GM06990 (cell line): ENCODE measurements at regions not wholly inside any gene's neighbourhood (a gene's known extent, or its start where the extent isn't known, plus 50 kb on each side); places are given as distances from the start of the nearest gene placed in this dataset.

Source experiments
- DNase-seq: peaks from one replicate; pipeline ENCODE4 v3.0.0-alpha.2; 2011; ENCODE audit not compliant: insufficient read length; ENCODE audit errors: extremely low read depth
- H3K27me3 ChIP-seq: replicated peaks from 2 replicates; pipeline ENCODE4 v1.6.0; 2011; ENCODE audit warnings: low read length; ENCODE audit not compliant: control insufficient read depth, insufficient read depth
- H3K36me3 ChIP-seq: 2 replicates; pipeline ENCODE4 v1.5.1; 2011; ENCODE audit warnings: low read length; ENCODE audit not compliant: control insufficient read depth, insufficient read depth
- H3K4me3 ChIP-seq: replicated peaks from 2 replicates; pipeline ENCODE4 v1.5.1; 2011; ENCODE audit warnings: low read depth, mild to moderate bottlenecking, control low read depth, low read length
- TF ChIP-seq, protein P1 (sequence below): IDR thresholded peaks from 2 replicates; pipeline ENCODE4 v1.5.1; 2011; ENCODE audit warnings: low read length, control low read depth, mild to moderate bottlenecking, inconsistent platforms; ENCODE audit not compliant: insufficient read depth, poor library complexity, severe bottlenecking

DNA sequence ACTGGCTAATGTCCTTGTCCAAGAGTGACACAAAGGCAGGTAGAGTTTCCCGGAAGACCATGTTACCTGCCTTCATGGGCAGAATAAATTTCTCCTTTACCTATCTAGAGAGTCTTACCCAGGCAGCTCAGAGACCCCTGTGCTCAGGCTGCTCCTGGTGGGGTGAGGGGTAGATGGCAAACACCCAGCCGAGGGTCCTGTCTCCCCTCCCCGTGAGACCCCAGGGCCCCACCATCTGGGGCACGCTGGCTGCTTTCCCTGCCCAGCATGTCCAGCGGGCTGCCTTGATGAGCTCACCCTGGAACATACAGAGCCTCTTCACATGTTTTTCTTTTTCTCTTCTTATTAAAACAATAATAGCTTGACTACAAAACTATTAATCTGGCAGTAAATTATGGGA, 116.5 kb downstream of the EDN3 start:
- Histone ChIP-seq H3K27me3 (peaks cover 1% of the 10 kb centered on the region; the same call in 1 of the 2 replicates), H3K36me3 (no peaks in the 10 kb centered on the region), H3K4me3 (no peak overlapping the region)
- no peak for DNase-seq
- TF ChIP-seq, protein P1, sequence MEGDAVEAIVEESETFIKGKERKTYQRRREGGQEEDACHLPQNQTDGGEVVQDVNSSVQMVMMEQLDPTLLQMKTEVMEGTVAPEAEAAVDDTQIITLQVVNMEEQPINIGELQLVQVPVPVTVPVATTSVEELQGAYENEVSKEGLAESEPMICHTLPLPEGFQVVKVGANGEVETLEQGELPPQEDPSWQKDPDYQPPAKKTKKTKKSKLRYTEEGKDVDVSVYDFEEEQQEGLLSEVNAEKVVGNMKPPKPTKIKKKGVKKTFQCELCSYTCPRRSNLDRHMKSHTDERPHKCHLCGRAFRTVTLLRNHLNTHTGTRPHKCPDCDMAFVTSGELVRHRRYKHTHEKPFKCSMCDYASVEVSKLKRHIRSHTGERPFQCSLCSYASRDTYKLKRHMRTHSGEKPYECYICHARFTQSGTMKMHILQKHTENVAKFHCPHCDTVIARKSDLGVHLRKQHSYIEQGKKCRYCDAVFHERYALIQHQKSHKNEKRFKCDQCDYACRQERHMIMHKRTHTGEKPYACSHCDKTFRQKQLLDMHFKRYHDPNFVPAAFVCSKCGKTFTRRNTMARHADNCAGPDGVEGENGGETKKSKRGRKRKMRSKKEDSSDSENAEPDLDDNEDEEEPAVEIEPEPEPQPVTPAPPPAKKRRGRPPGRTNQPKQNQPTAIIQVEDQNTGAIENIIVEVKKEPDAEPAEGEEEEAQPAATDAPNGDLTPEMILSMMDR, result no peak

DNA sequence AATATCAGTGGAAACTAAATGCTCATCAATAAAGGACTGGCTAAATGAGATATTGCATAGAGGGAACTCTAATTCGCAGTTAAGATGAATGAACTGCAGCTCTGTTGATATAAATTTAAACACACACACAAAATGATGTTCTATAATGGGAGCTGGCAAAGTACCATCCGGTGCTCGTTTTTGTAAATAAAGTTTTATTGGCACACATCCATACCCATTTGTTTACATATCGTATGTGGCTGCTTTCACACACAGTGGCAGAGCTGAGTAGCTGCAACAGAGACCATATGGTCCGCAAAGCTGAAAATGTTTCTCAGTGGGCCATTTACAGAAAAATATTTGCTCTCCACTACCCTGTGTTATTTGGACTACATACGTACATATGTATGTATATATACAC, 120.7 kb downstream of the EDN3 start:
- Histone ChIP-seq H3K27me3 (peaks cover 1% of the 10 kb centered on the region; the same call in 1 of the 2 replicates), H3K36me3 (no peaks in the 10 kb centered on the region), H3K4me3 (no peak overlapping the region)
- TF ChIP-seq, protein P1, result no peak
- no peak for DNase-seq

DNA sequence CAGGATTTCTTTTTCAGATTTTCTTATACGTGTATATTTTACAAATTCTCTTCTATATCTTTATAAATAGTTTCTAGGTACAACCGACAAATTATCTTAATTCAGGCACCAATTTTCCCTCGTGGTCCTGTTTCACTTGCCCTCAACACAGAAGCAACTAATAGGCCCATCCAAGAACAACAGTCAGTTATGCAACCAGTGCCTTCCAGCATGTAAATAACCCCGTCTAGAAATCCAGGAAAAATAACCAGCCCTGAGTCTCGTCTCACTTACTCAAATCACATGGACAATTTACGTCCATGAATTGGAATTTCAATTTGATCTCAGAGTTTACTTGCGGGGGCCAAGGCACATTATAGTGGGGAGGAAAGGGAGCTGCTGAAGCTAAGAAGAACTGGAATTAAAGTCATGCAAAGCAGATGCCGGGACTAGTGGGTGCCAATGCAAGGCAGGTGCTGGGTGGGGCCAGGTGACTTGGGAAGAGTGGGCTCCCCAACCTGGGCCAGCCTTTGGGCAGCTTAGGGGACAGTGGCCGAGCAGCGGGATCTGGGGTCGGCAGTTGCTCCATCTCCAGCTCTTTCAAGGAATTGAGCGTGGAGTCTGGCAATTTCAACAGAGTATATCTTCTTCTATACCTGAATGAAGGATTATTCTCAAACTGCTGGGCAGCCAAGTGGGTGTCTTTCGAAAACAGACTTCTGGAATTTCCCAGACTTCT, 121.7 kb downstream of the EDN3 start:
- peaks cover 1% of the 10 kb centered on the region; the same call in 1 of the 2 replicates for H3K27me3 ChIP-seq
- TF ChIP-seq, protein P1, result no peak
- no peak for DNase-seq
- H3K4me3 ChIP-seq, result no peak overlapping the region
- no peaks in the 10 kb centered on the region for H3K36me3 ChIP-seq

DNA sequence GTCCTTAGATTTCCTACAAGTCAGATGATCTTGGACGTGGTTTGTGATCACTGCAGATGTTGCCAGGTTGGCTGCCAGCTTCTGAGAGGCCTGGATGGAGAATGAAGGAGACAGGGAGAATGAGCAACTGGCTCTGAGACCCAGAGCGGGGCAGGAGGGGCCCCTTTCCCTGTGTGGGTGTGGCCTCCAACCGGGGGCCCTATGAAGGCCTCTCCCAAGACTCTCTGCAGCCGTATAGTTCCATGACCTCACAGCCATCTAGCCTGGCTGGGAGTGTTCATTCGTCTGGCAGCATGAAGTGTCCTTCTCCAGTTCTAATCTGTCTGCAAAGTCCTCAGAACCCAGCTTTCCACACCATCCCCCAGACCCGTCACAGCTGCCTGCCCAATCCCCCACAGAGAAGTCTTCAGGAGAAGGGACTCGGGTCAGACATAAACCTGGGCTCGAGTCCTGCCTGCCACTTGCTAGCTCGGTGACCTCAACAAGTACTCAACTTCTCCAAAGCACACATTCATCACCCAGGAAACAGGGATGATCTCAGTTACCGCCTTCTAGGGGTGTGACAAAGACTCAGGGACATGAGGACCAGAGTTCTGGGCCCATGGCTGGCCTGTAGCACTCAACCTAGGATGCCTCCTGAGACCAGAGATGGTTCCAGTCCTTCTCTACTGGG, 122.6 kb downstream of the EDN3 start:
- H3K4me3 ChIP-seq, result no peak overlapping the region
- no peak for DNase-seq
- TF ChIP-seq, protein P1, result no peak
- no peaks in the 10 kb centered on the region for H3K36me3 ChIP-seq
- H3K27me3 ChIP-seq, result no peaks in the 10 kb centered on the region; the same call in 1 of the 2 replicates

DNA sequence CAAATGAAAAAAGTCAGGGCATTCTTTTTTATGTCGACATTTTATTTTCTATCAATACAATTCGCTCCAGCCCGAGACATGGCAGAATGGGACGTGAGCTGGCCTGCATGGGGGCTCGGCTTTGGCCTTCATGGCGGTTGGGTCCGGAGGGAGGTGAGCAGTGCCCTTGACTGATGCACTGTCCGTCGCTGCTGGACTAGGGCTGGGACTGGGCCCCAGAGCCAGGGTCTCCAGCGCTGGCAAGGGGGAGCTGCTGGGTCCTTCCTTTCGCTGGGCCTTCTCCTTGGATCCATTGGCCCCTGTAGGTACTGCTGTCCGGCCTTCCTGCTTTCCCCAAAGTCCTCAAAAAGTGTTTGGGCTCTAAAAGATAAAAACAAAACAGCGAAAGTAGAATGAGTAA, 124.6 kb downstream of the EDN3 start:
- H3K27me3 ChIP-seq, result no peaks in the 10 kb centered on the region; the same call in 1 of the 2 replicates
- no peak for DNase-seq
- H3K4me3 ChIP-seq, result no peak overlapping the region
- TF ChIP-seq, protein P1, result no peak
- H3K36me3 ChIP-seq, result no peaks in the 10 kb centered on the region
